HCT116 (cell line): ENCODE measurements at regions not wholly inside any gene's neighbourhood (a gene's known extent, or its start where the extent isn't known, plus 50 kb on each side); places are given as distances from the start of the nearest gene placed in this dataset.
"Not testable (repeated sequence)": the region's sequence is repeated elsewhere in the genome, so short reads cannot be mapped to it uniquely, and the experiment has no call there.

ENCODE experiments used
- ATAC-seq: fragments of 200-7000 bp; cut with Tn5 transposase; 2 replicates; pipeline ENCODE4 v1.9.1; 2020; ENCODE audit warnings: mild to moderate bottlenecking, moderate library complexity
- BruUV-seq: library from RNA; stranded (reverse); fragments of 400-500 nt; replicated peaks from 2 replicates; lab custom pipeline; 2021; lab: Mats Ljungman, UMichigan
- CTCF ChIA-PET: fragments of 300-600 bp; sonication (Branson Sonifier 250); formaldehyde crosslinking; loops from one replicate; lab custom pipeline; 2021; ENCODE audit warnings: antibody characterized with exemption; lab: Charles Lee
- POLR2A ChIA-PET: fragments of 300-600, 350-600 bp; sonication (Branson Sonifier 250); formaldehyde crosslinking; loops from one replicate; lab custom pipeline; 2021; ENCODE audit warnings: antibody characterized with exemption; lab: Charles Lee
- RAD21 ChIA-PET, 2 experiments: fragments of 300-600 bp; sonication (Branson Sonifier 250); formaldehyde crosslinking; loops; one replicate each; lab custom pipeline; 2023; ENCODE audit warnings: low total read pairs in 2 of 2; ENCODE audit not compliant: uncharacterized antibody in 2 of 2, unreplicated experiment in 2 of 2, low non-redundant PET in 1 of 2; lab: Charles Lee
- DNase-seq: peaks from one replicate; pipeline ENCODE4 v3.0.0-alpha.2; 2010; ENCODE audit warnings: low read depth, low spot score
- H2AFZ ChIP-seq: fragments of 200-600 bp; shearing (Covaris generic), sonication (generic); 2 replicates; pipeline ENCODE4 v1.6.1; 2017; ENCODE audit warnings: low read depth, mixed run types, mixed read lengths, antibody characterized with exemption, low read length; ENCODE audit not compliant: poor library complexity, severe bottlenecking
- H3K27ac ChIP-seq: 2 replicates; pipeline ENCODE4 v1.5.1; 2012; ENCODE audit warnings: low read depth, low read length
- H3K27me3 ChIP-seq: fragments of 200-600 bp; sonication (generic); 2 replicates; pipeline ENCODE4 v1.6.1; 2016; ENCODE audit warnings: mixed run types, low read length, mixed read lengths; ENCODE audit not compliant: insufficient read depth
- H3K36me3 ChIP-seq, 2 experiments: fragments of 200-500 bp in 1 of 2; fragments of 200-600 bp in 1 of 2; sonication (Bioruptor generic) in 1 of 2; sonication (generic) in 1 of 2; 2 replicates each; pipeline versions ENCODE4 v1.5.1 to v1.6.1; 2014 to 2016; ENCODE audit warnings: low read length in 2 of 2, inconsistent platforms in 1 of 2, mixed read lengths in 1 of 2, mixed run types in 1 of 2; ENCODE audit not compliant: insufficient read depth in 2 of 2, control insufficient read depth in 1 of 2
- H3K4me1 ChIP-seq, 2 experiments: fragments of 200-600 bp in 1 of 2; sonication (generic) in 1 of 2; 2 replicates each; pipeline versions ENCODE4 v1.5.1 to v1.6.1; 2012 to 2017; ENCODE audit warnings: low read length in 2 of 2, inconsistent platforms in 1 of 2, mild to moderate bottlenecking in 1 of 2, mixed read lengths in 1 of 2, mixed run types in 1 of 2, moderate library complexity in 1 of 2; ENCODE audit not compliant: insufficient read depth in 2 of 2, control insufficient read depth in 1 of 2
- H3K4me2 ChIP-seq: fragments of 200-600 bp; sonication (generic); 2 replicates; pipeline ENCODE4 v1.6.1; 2017; ENCODE audit warnings: mixed run types, low read length, mixed read lengths
- H3K4me3 ChIP-seq, 2 experiments: fragments of 200-600 bp in 1 of 2; sonication (generic) in 1 of 2; replicated peaks in 1 of 2; 2 replicates each; pipeline ENCODE4 v1.5.1; 2011 to 2016; ENCODE audit warnings: low read length in 2 of 2, control low read depth in 1 of 2, low read depth in 1 of 2, mild to moderate bottlenecking in 1 of 2, mixed read lengths in 1 of 2, mixed run types in 1 of 2
- H3K79me2 ChIP-seq: fragments of 200-600 bp; sonication (generic); 2 replicates; pipeline ENCODE4 v1.6.1; 2017; ENCODE audit warnings: mild to moderate bottlenecking, mixed run types, low read length, moderate library complexity, mixed read lengths; ENCODE audit not compliant: insufficient read depth
- H3K9ac ChIP-seq: fragments of 200-600 bp; sonication (generic); 2 replicates; pipeline ENCODE4 v1.6.1; 2016; ENCODE audit warnings: low read length, mixed read lengths
- H3K9me2 ChIP-seq: fragments of 200-600 bp; sonication (generic), shearing (Covaris generic); 2 replicates; pipeline ENCODE4 v1.6.1; 2017; ENCODE audit warnings: mixed run types, mild to moderate bottlenecking, moderate library complexity; ENCODE audit not compliant: insufficient read depth
- H3K9me3 ChIP-seq, 2 experiments: fragments of 200-500 bp in 1 of 2; fragments of 200-600 bp in 1 of 2; sonication (Bioruptor generic) in 1 of 2; sonication (generic) in 1 of 2; 2 replicates each; pipeline ENCODE4 v1.6.1; 2014 to 2017; ENCODE audit warnings: low read length in 2 of 2, mixed read lengths in 2 of 2, inconsistent platforms in 1 of 2, low read depth in 1 of 2, mild to moderate bottlenecking in 1 of 2, mixed run types in 1 of 2, moderate library complexity in 1 of 2; ENCODE audit not compliant: control insufficient read depth in 1 of 2, insufficient read depth in 1 of 2
- H4K20me1 ChIP-seq: fragments of 200-600 bp; sonication (generic), shearing (Covaris generic); 2 replicates; pipeline ENCODE4 v1.6.1; 2017; ENCODE audit warnings: mixed run types, mild to moderate bottlenecking, moderate library complexity; ENCODE audit not compliant: insufficient read depth
- EGR1 ChIP-seq: IDR thresholded peaks from 2 replicates; pipeline ENCODE4 v1.6.1; 2012; ENCODE audit warnings: low read depth
- ELF1 ChIP-seq: IDR thresholded peaks from 2 replicates; pipeline ENCODE4 v1.6.1; 2012; ENCODE audit warnings: low read depth, borderline replicate concordance
- EZH2phosphoT487 ChIP-seq: fragments of 200-600 bp; IDR thresholded peaks from 2 replicates; pipeline ENCODE4 v1.6.1; 2018; ENCODE audit warnings: antibody characterized with exemption, borderline replicate concordance
- FOSL1 ChIP-seq: IDR thresholded peaks from 2 replicates; pipeline ENCODE4 v1.6.1; 2012; ENCODE audit warnings: low read depth
- MAX ChIP-seq: IDR thresholded peaks from 2 replicates; pipeline ENCODE4 v1.6.1; 2012
- ZBTB33 ChIP-seq: IDR thresholded peaks from 2 replicates; pipeline ENCODE4 v1.6.1; 2011; ENCODE audit warnings: mild to moderate bottlenecking, low read length, moderate library complexity; ENCODE audit not compliant: insufficient replicate concordance; ENCODE audit errors: extremely low read depth
- ZFX ChIP-seq: fragments of 450-650 bp; IDR thresholded peaks from 2 replicates; pipeline ENCODE4 v1.6.1; 2017
- ZNF274 ChIP-seq: fragments of 200-500 bp; sonication (Bioruptor generic); IDR thresholded peaks from 2 replicates; pipeline ENCODE4 v1.6.1; 2014; ENCODE audit warnings: mild to moderate bottlenecking, low read depth, low read length, inconsistent platforms
- intact Hi-C: fragments of 100-400 bp; cut with micrococcal nuclease; formaldehyde crosslinking; loops from 2 replicates; pipeline ENCODE4 v1.10.0; 2022

GRCh38 chrX:25519258-25519657 lies 503.5 kb upstream of the ARX start (continued):
- no peak for TF ChIP-seq ZBTB33
- TF ChIP-seq ZNF274 = no peak
- no peak for TF ChIP-seq FOSL1
- TF ChIP-seq ELF1 = no peak
- TF ChIP-seq ZFX = no peak
- no peak for TF ChIP-seq EGR1
- no peak for TF ChIP-seq EZH2phosphoT487
- no peak for TF ChIP-seq MAX

GRCh38 chrX:25522443-25523010 lies 506.8 kb upstream of the ARX start:
- H4K20me1 ChIP-seq, intact Hi-C loops, H2AFZ ChIP-seq, H3K9me2 ChIP-seq, H3K79me2 ChIP-seq, H3K9me3 ChIP-seq, BruUV-seq, H3K27me3 ChIP-seq, H3K4me3 ChIP-seq, H3K4me2 ChIP-seq, H3K4me1 ChIP-seq, ATAC-seq, RAD21 ChIA-PET, H3K36me3 ChIP-seq, H3K27ac ChIP-seq, CTCF ChIA-PET, POLR2A ChIA-PET, DNase-seq, H3K9ac ChIP-seq: not testable (repeated sequence)
